Dendritic cell treated with granulocyte-macrophage colony-stimulating factor and Interleukin-4, amounts not matched to agents 40 ng/mL and 50 ng/mL, for 4 days (primary cell): ENCODE measurements at regions not wholly inside any gene's neighbourhood (a gene's known extent, or its start where the extent isn't known, plus 50 kb on each side); places are given as distances from the start of the nearest gene placed in this dataset.

Experiments
- H3K27ac Mint-ChIP-seq: one replicate; pipeline ENCODE4 v1.8.0; 2022; ENCODE audit warnings: mild to moderate bottlenecking, mixed read lengths
- H3K27me3 Mint-ChIP-seq: one replicate; pipeline ENCODE4 v1.8.0; 2022; ENCODE audit warnings: mild to moderate bottlenecking, mixed read lengths
- H3K36me3 Mint-ChIP-seq: one replicate; pipeline ENCODE4 v1.8.0; 2022; ENCODE audit warnings: low read depth, mixed read lengths
- H3K4me1 Mint-ChIP-seq: one replicate; pipeline ENCODE4 v1.8.0; 2022; ENCODE audit warnings: low read depth, mixed read lengths
- H3K4me3 Mint-ChIP-seq: one replicate; pipeline ENCODE4 v1.8.0; 2022; ENCODE audit warnings: mild to moderate bottlenecking, moderate library complexity, mixed read lengths
- H3K9me3 Mint-ChIP-seq: one replicate; pipeline ENCODE4 v1.8.0; 2022; ENCODE audit warnings: mixed read lengths
- intact Hi-C: fragments of 100-400 bp; cut with micrococcal nuclease; formaldehyde crosslinking; loops from one replicate; pipeline ENCODE4 v1.15.0; 2022

DNA sequence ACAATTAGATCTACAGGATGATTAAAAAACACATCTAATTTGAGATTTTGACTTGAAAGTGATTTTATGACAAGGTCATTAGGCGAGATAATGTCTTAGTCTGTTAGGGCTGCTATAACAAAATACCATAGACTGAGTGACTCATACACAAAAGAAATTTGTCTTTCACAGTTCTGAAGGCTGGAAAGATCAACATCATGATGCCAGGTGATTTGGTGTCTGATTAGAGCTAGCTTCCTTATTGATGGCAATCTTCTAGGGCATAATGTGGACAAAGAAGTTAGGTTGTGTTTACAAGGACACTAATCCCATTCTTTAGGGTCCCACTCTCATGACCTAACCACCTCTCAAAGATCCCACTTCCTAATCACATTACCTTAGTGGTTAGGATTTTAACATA lies 256.7 kb downstream of the TUSC1 start:
- H3K27me3 Mint-ChIP-seq = no peaks in the 10 kb centered on the region
- H3K4me1 Mint-ChIP-seq = no peaks in the 10 kb centered on the region
- H3K27ac Mint-ChIP-seq = no peak overlapping the region
- H3K9me3 Mint-ChIP-seq = peaks cover 10% of the 10 kb centered on the region
- H3K36me3 Mint-ChIP-seq = no peaks in the 10 kb centered on the region
- H3K4me3 Mint-ChIP-seq = no peak overlapping the region
- intact Hi-C loops = loop anchor here (10.0 kb wide), 1 partner anchor 63 kb away; no protein-coding TSS in a partner anchor

DNA sequence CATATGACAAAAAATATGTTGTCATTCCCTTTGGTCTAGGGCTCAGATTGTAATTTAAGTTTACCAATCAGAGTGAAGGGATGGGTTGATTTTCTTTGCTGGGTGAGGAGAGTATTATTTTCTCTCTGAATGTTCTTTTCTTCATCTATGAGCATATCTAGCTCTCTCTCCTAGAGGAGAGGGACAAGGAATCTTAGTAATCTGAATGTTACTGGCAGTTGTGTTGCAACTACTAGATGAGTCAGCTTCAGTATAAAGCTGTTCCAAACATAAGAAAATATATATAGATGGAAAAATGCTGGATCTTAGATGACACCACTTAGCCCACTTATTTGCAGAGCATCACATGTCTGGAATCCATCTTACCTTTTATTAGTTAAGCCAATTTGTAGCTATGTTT lies 259.3 kb downstream of the TUSC1 start:
- H3K27me3 Mint-ChIP-seq = no peaks in the 10 kb centered on the region
- intact Hi-C loops = no loop called here
- no peaks in the 10 kb centered on the region for H3K4me1 Mint-ChIP-seq
- H3K9me3 Mint-ChIP-seq = peaks cover 6% of the 10 kb centered on the region
- no peak overlapping the region for H3K27ac Mint-ChIP-seq
- H3K4me3 Mint-ChIP-seq = no peak overlapping the region
- H3K36me3 Mint-ChIP-seq = no peaks in the 10 kb centered on the region

DNA sequence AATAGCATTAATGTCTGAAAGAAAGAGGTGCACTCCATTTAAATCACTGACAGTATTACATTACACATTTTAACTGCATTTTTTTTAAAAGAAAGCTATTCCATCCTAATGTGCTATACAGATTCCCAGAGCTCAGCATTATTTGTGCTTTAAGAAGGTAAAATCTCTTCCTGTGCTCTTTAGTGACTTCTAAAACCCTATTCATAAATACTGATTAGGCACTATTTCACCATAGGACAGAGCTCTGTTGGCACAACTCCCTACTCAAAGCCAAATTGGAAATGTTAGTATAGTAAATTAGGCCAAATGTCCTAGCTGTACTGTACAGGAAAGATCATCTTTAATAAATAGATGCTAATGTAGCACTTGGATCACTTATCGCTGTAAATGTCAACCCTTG lies 262.5 kb downstream of the TUSC1 start:
- H3K36me3 Mint-ChIP-seq = no peaks in the 10 kb centered on the region
- intact Hi-C loops = no loop called here
- no peaks in the 10 kb centered on the region for H3K4me1 Mint-ChIP-seq
- no peak overlapping the region for H3K27ac Mint-ChIP-seq
- no peaks in the 10 kb centered on the region for H3K9me3 Mint-ChIP-seq
- no peak overlapping the region for H3K4me3 Mint-ChIP-seq
- no peaks in the 10 kb centered on the region for H3K27me3 Mint-ChIP-seq

DNA sequence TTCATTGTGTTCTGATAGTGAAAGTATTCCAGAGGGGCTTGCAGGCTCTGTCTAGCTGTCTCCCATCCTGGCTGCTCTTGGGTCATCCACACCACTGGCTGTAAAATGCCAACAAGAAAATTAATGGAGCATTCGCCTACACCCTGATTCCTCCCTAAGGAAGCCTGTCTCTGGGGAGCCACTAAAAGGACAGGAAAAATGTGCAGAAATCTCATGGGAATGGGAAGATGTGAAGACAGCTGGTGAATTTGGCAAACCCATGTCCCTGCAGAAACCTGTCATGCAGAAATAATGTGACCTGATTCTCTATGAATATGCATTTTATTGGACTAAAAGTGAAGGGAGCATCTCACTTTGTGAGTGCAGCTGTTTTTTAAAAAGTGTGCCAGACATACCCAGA lies 265.6 kb downstream of the TUSC1 start:
- no peaks in the 10 kb centered on the region for H3K36me3 Mint-ChIP-seq
- H3K27me3 Mint-ChIP-seq = no peaks in the 10 kb centered on the region
- H3K27ac Mint-ChIP-seq = no peak overlapping the region
- intact Hi-C loops = no loop called here
- no peaks in the 10 kb centered on the region for H3K4me1 Mint-ChIP-seq
- H3K9me3 Mint-ChIP-seq = no peaks in the 10 kb centered on the region
- H3K4me3 Mint-ChIP-seq = no peak overlapping the region

DNA sequence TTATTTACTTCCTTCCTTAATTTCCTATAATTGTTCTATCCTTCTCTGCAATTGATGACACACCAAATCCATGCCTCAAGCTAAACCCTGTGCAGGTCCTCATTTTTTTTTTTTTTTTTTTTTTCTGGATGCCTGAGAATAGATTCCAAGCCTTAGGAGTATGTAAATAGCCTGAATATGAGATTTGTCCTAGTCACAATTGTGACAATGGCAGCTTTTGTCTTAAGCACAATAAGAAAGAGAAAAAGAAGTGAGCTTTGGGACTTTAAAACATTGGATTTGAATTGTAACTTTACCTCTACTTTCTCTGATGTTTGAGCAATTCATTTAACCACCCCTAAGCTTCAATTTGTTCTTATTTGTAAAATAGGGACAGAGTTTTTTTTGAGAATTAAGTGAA lies 280.5 kb downstream of the TUSC1 start:
- Mint-ChIP-seq H3K4me3 (no peak overlapping the region), H3K27me3 (no peaks in the 10 kb centered on the region), H3K36me3 (no peaks in the 10 kb centered on the region), H3K9me3 (peaks cover 2% of the 10 kb centered on the region), H3K4me1 (no peaks in the 10 kb centered on the region), H3K27ac (no peak overlapping the region)
- intact Hi-C loops = no loop called here

DNA sequence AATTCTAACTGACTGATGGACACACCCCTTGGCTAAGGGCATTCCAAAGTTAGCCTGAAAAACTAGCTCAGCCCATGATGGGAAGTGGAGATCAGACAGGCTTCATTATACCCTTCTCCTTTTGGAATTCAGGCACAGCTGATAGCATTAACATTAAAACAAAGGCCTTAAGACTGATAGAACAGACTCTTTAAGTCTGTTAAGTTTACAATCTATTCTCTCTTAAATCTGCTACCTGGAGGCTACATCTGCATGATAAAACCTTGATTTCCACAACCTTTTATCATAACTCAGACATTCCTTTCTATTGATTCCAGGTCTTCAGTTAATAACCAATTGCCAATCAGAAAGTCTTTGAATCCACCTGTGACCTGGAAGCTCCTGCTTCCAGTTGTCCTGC lies 281.4 kb downstream of the TUSC1 start:
- no peak overlapping the region for H3K27ac Mint-ChIP-seq
- intact Hi-C loops = no loop called here
- H3K27me3 Mint-ChIP-seq = no peaks in the 10 kb centered on the region
- H3K4me1 Mint-ChIP-seq = no peaks in the 10 kb centered on the region
- no peaks in the 10 kb centered on the region for H3K36me3 Mint-ChIP-seq
- H3K9me3 Mint-ChIP-seq = peaks cover 8% of the 10 kb centered on the region
- no peak overlapping the region for H3K4me3 Mint-ChIP-seq

DNA sequence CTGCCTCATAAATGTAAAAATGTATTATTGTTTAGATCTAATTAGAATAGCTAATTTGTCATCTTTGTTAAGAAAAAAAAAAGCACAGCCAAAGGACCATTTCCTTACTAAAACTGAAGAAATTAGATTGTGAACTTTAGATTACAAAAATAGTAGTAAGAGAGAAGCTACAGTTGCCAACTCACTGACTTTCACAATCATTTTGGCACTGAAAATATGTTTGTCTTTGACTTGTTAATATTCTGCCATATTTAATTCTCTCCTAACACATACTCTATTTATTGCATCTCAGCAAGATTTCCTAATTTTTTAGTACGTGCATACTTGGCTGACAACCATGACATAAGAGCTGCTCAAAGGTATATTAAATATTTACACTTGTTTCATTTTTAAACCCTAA lies 297.1 kb downstream of the TUSC1 start:
- Mint-ChIP-seq H3K4me1 (no peaks in the 10 kb centered on the region), H3K27me3 (no peaks in the 10 kb centered on the region), H3K27ac (no peak overlapping the region), H3K36me3 (no peaks in the 10 kb centered on the region), H3K4me3 (no peak overlapping the region), H3K9me3 (no peaks in the 10 kb centered on the region)
- intact Hi-C loops = no loop called here

DNA sequence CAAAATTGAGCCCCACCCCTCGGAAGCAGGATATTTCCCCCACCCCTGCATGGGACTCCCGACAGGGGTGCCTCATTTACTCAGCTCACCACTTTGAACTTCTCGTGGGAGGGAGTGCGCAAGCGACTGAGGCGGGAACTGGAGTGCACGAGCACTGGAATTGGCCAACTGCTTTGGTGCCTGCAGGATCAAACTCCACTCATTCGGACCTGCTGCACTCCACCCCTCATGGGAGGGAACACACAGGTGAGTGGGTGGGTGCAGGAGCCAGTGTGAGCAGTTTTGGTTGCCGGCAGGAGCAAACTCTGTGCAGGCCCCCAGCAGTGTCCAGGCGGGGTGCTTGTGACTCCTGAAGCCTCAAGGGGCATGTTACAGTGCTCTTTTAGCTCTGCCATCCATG lies 301.2 kb downstream of the TUSC1 start:
- Mint-ChIP-seq H3K36me3 (no peaks in the 10 kb centered on the region), H3K27me3 (no peaks in the 10 kb centered on the region), H3K9me3 (peaks cover 9% of the 10 kb centered on the region), H3K4me3 (no peak overlapping the region), H3K4me1 (no peaks in the 10 kb centered on the region), H3K27ac (no peak overlapping the region)
- intact Hi-C loops = loop anchor here (10.0 kb wide), 1 partner anchor 58 kb away; no protein-coding TSS in a partner anchor

DNA sequence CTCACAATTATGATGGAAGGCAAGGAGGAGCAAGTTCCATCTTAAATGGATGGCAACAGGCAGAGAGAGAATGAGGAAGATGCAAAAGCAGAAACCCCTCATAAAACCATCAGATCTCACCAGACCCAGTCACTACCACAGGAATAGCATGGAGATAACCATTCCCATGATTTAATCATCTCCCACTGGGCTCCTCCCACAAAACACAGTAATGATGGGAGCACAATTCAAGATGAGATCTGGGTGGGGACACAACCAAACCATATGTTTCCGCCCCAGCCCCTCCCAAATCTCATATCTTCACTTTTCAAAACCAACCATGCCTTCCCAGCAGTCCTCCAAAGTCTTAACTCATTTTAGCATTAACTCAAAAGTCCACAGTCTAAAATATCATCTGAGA lies 304.0 kb downstream of the TUSC1 start:
- intact Hi-C loops = loop anchor here (10.0 kb wide), 1 partner anchor 61 kb away; no protein-coding TSS in a partner anchor
- Mint-ChIP-seq H3K9me3 (peaks cover 9% of the 10 kb centered on the region), H3K27me3 (no peaks in the 10 kb centered on the region), H3K27ac (no peak overlapping the region), H3K36me3 (no peaks in the 10 kb centered on the region), H3K4me3 (no peak overlapping the region), H3K4me1 (no peaks in the 10 kb centered on the region)

DNA sequence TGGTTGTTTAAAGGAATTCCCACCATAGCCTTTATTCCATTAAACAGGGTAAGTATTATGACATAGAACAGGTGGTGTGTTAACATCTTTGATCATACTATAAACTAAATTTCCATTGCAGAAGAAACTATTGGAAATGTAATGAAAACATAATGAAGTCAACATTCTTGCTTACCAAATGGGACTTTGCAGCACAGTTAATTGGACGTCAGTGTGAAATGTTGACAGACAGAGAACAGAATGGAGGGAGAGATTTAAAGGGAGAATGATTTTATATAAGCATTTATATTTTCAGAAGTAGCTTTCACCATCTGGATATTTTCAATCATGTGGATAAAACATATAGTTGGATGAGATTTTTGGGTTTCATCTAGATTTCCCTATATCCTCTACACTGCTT lies 311.3 kb downstream of the TUSC1 start:
- Mint-ChIP-seq H3K27me3 (no peaks in the 10 kb centered on the region), H3K9me3 (no peaks in the 10 kb centered on the region), H3K36me3 (no peaks in the 10 kb centered on the region), H3K27ac (no peak overlapping the region), H3K4me1 (no peaks in the 10 kb centered on the region), H3K4me3 (no peak overlapping the region)
- intact Hi-C loops = no loop called here

DNA sequence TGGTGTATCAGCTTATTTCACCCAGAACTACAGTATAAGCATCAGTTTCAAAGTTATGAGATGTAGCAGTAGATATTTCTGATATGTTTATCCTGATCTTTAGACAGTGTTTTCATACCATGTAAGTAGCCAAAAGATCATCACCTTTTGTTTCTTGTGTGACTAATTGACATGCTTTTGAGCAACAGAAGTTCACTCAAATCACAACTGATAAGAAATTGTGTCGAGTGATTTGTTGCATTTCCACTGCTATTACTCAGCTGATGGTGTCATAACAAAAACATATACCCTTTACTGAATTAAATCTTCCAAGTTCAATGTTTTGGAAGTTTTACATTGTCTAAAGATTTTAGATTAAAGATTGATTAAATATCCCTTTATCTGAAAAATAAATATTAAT lies 324.5 kb downstream of the TUSC1 start:
- intact Hi-C loops = loop anchor here (5.0 kb wide), 1 partner anchor 51 kb away; no protein-coding TSS in a partner anchor
- Mint-ChIP-seq H3K36me3 (no peaks in the 10 kb centered on the region), H3K9me3 (peaks cover 26% of the 10 kb centered on the region), H3K27me3 (no peaks in the 10 kb centered on the region), H3K27ac (no peak overlapping the region), H3K4me1 (no peaks in the 10 kb centered on the region), H3K4me3 (no peak overlapping the region)

DNA sequence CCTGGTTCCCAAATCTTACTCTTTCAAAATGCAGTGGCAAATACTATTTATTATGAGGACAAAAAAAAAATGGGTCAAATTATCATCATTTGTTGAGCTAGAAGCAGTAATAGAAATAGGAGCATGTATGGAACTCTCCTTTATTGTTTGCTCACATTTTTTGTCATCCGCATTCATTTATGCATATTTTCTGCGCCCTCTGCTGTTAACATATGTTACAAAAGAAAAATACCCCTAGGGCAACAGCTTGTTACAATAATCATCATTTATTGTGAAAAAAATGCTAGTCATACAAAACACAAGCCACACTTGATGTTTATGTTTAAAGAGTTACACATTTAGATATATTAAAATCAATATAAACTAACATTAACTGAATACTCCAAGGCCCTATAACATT lies 328.2 kb downstream of the TUSC1 start:
- Mint-ChIP-seq H3K27ac (no peak overlapping the region), H3K4me1 (no peaks in the 10 kb centered on the region), H3K27me3 (no peaks in the 10 kb centered on the region), H3K4me3 (no peak overlapping the region), H3K36me3 (no peaks in the 10 kb centered on the region), H3K9me3 (no peaks in the 10 kb centered on the region)
- intact Hi-C loops = loop anchor here (5.0 kb wide), 1 partner anchor 48 kb away; no protein-coding TSS in a partner anchor

DNA sequence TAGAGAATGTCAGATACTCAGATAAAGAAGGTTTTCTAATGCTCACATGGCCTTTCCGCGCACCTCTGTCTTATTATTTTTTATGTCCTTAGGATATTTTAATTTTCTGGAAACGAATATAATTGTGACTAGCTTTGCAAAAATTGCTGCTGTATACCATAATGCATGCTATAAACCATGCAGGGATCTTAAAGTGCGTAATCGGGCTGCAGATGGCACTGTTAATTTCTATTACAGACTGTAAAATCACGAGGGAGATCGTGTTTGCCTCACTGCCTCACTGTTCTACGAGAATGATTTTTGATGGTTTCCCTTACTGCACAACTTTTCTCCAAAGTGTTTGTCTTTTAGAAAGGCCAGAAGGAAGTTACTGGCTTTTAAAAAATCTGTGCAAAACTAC lies 356.1 kb downstream of the TUSC1 start:
- no peak overlapping the region for H3K4me3 Mint-ChIP-seq
- no peaks in the 10 kb centered on the region for H3K36me3 Mint-ChIP-seq
- no peak overlapping the region for H3K27ac Mint-ChIP-seq
- no peaks in the 10 kb centered on the region for H3K4me1 Mint-ChIP-seq
- intact Hi-C loops = no loop called here
- H3K27me3 Mint-ChIP-seq = no peaks in the 10 kb centered on the region
- H3K9me3 Mint-ChIP-seq = peaks cover 10% of the 10 kb centered on the region

DNA sequence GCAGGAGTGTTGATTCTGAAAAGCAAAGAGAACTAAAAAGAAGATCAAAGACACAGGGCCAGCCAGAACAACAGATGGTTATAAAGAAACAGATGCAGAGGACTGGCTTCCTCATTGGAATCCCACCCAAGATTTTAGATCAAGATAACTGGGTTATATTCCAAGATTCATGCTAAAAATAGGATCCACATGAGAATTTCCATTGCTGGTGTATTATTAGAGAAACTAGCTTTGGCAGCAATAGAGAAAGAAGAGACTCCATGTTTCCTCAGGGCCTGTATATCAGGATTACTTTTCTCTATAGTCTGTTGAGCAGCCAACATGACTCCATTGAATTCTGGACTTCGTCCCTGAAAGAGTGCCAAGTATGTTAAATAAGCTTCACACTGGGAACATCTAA lies 367.3 kb downstream of the TUSC1 start:
- intact Hi-C loops = no loop called here
- Mint-ChIP-seq H3K9me3 (peaks cover 22% of the 10 kb centered on the region), H3K4me3 (no peak overlapping the region), H3K27me3 (no peaks in the 10 kb centered on the region), H3K4me1 (no peaks in the 10 kb centered on the region), H3K36me3 (no peaks in the 10 kb centered on the region), H3K27ac (no peak overlapping the region)

DNA sequence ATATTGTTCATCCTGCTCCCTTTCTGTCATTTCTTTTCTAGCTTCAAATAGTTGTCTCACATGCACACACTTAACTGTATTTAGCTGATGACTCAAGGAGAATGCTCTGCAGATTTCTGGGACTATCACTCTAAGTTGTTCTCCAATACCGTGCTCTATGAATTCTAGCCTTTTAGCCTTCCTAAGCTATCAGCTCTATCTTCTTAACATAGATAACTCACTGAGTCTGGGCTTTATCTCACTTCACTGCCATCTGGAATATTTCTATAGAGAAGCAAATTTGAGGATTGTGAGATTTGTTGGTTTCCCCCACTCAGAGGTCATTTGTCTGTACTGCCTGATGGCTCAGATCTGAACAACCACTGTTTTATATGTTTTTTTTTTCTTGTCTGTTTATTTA lies 369.7 kb downstream of the TUSC1 start:
- Mint-ChIP-seq H3K27me3 (no peaks in the 10 kb centered on the region), H3K9me3 (peaks cover 22% of the 10 kb centered on the region), H3K27ac (no peak overlapping the region), H3K4me1 (no peaks in the 10 kb centered on the region), H3K4me3 (no peak overlapping the region), H3K36me3 (no peaks in the 10 kb centered on the region)
- intact Hi-C loops = no loop called here
